ENCODE measurements at regions not wholly inside any gene's neighbourhood (a gene's known extent, or its start where the extent isn't known, plus 50 kb on each side); places are given as distances from the start of the nearest gene placed in this dataset.

DNA sequence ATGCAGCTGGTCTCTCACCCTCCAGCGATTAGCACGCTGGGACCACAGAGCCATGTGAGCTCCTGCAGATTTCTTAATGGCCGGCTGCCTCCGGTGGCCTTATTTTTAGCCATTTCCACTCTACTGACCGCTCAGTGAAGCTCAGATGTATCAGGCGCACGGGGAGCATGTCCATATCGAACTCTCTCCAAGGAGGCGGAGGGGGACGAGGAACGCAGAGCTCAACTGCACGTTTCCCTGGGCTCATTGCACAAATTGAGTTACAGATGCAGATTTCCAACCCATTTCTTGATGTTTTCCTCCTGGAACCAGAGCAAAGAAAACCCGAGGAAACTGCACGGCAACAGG, 207.1 kb downstream of the CTTN start:
- peaks cover 34 to 50% of the 10 kb centered on the region in 2 experiments for H3K4me1 Mint-ChIP-seq
- Histone ChIP-seq H2BK120ac (ENCODE audit: low read depth, low read length, poor library complexity, severe bottlenecking) (no peak overlapping the region), H2BK12ac (ENCODE audit: insufficient read length, low read depth, low read length) (no peak overlapping the region), H3K23me2 (ENCODE audit: insufficient read length, low read depth, low read length, poor library complexity, severe bottlenecking) (no peaks in the 10 kb centered on the region), H2BK20ac (ENCODE audit: low read depth, low read length, poor library complexity, severe bottlenecking) (no peak overlapping the region), H3K18ac (ENCODE audit: insufficient read length, low read depth, low read length) (no peak overlapping the region), H3K4me1 (ENCODE audit: insufficient read depth, low read length) (peaks cover 10% of the 10 kb centered on the region), H2AK5ac (ENCODE audit: insufficient read length, low read length) (no peak overlapping the region), H3K27me3 (ENCODE audit: insufficient read depth, low read length) (no peaks in the 10 kb centered on the region), H4K5ac (ENCODE audit: insufficient read length, low read depth, low read length) (no peak overlapping the region), H3K4me2 (ENCODE audit: insufficient read depth, insufficient read length, low read length) (no peak overlapping the region), H2AFZ (ENCODE audit: low read length) (no peak overlapping the region), H3K27ac (ENCODE audit: insufficient read length, low read depth, low read length) (no peak overlapping the region), H3K79me2 (ENCODE audit: insufficient read depth, low read length) (peaks cover 2% of the 10 kb centered on the region; the same call in 1 of the 2 replicates), H4K91ac (ENCODE audit: insufficient read length, low read depth, low read length) (no peak overlapping the region), H2BK5ac (ENCODE audit: insufficient read length, low read length) (no peak overlapping the region), H3T11ph (ENCODE audit: low read length) (no peak overlapping the region), H2BK15ac (ENCODE audit: low read depth, low read length) (no peak overlapping the region), H3K14ac (ENCODE audit: insufficient read depth, low read length) (no peak overlapping the region), H4K20me1 (ENCODE audit: control insufficient read depth, insufficient read depth, insufficient read length) (no peaks in the 10 kb centered on the region), H3K79me1 (ENCODE audit: insufficient read depth, low read depth, low read length, poor library complexity, severe bottlenecking) (no peaks in the 10 kb centered on the region), H3K56ac (ENCODE audit: insufficient read length, low read depth, low read length) (no peak overlapping the region), H3K9ac (ENCODE audit: extremely low read depth, insufficient read length, low read length) (no peak overlapping the region), H3K23ac (ENCODE audit: insufficient read length, low read depth, low read length) (no peak overlapping the region), H3K9me3 (ENCODE audit: control insufficient read depth, low read depth, low read length) (no peaks in the 10 kb centered on the region), H3K4ac (ENCODE audit: low read depth, low read length) (no peak overlapping the region), H4K8ac (replicated peaks; ENCODE audit: insufficient read length, low read depth, low read length) (no peak overlapping the region)
- H3K9me3 Mint-ChIP-seq = no peaks in the 10 kb centered on the region
- no peaks in the 10 kb centered on the region for H3K27me3 Mint-ChIP-seq (ENCODE audit: low read depth)
- H3K4me3 Mint-ChIP-seq = no peak overlapping the region
- whole genome bisulfite sequencing (ENCODE audit: extremely low coverage, insufficient read length, low lambda C conversion rate) = no CpG with 5 or more reads among the region's 14 CpGs
- TF ChIP-seq CTCF (conservative IDR thresholded peaks at IDR 0.05) = no peak
- peak overlapping the region in 2 of 3 experiments; percentile 52 to 59; a peak in 4 of 7 replicates for H3K27ac Mint-ChIP-seq
- no peaks in the 10 kb centered on the region; a peak in 1 of 7 replicates for H3K36me3 Mint-ChIP-seq (ENCODE audit: insufficient read depth in 1 of 3, low read depth in 3 of 3)
- no peak for DNase-seq
